Left hindlimb (tissue), 1 donor: ENCODE measurements at regions not wholly inside any gene's neighbourhood (a gene's known extent, or its start where the extent isn't known, plus 50 kb on each side); places are given as distances from the start of the nearest gene placed in this dataset.
"Not testable (repeated sequence)": the region's sequence is repeated elsewhere in the genome, so short reads cannot be mapped to it uniquely, and the experiment has no call there.

Source experiments
- DNase-seq: peaks from one replicate; pipeline ENCODE4 v3.0.0-alpha.2; 2018

DNA sequence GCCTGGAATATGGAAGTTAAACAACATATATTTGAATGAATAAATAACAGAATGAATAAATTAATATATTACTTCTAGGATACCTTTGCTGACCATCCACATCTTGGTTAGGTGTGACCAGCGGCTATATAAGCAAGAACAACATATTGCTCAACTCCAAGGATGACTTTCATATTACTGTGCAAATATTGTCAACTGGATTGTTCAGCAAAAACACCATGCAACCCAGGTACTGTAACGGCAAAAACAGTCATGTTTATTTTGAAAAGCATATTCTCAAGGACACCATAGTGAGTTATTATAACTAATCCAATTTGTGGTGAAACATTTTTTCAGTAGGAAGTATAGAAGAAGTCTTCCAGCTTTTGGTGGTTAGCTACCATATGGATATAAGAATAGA is 907.9 kb downstream of the IGSF11 start:
- DNase-seq: no peak

DNA sequence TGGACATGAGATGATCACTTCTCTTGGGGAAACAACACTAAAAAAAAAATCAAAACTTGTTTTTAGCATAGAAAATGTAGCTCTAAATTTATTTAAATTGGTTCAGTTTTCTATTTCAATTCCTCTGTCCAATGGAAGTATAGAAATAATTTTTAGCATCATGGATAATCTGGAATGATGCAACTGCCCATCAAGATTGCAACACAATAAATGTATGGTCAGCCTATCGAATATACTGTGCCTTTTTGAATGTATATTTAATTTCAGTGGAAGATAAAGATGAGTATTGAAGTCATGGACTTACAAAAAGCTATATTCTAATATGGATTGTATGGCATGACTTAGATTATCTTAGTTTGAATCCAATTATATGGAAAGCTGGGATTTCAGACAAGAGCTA is 906.7 kb downstream of the IGSF11 start:
- DNase-seq: no peak

DNA sequence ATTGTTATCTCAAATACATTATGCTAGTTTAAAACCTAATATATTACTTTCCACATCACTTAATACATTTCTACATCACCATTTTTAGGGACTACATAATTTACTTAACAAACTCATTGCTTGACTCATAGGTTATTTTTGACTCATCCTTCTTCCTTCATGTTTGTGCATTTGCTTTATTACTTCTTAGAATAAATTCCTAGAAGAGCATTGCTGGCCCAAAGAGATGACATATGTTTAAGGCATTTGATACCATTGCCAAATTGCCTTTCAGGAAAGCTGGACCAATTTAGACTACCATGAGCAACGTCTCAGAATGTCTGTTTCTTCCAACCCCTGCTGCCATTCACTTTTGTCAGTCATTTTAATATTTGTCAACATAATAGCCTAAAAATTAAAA is 905.8 kb downstream of the IGSF11 start:
- DNase-seq: no peak

DNA sequence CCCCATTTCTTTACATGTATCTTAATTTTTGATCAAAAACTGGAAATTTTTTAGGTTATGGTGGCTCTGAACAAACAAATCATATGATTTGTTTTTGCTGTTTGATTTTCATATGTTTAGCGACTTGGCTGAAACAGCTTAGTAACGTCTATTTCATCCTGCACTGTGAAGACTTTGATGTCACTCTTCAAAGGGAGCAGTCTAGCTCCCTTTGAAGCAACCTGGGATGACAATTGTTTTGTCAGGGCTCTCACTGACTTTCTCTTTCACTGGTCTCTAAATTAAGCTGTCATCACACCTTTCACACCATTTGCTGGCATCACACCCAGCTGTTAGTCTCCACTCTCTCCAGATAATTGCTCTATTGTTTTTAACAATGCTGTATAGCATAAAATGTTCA is 896.9 kb downstream of the IGSF11 start:
- DNase-seq: no peak

DNA sequence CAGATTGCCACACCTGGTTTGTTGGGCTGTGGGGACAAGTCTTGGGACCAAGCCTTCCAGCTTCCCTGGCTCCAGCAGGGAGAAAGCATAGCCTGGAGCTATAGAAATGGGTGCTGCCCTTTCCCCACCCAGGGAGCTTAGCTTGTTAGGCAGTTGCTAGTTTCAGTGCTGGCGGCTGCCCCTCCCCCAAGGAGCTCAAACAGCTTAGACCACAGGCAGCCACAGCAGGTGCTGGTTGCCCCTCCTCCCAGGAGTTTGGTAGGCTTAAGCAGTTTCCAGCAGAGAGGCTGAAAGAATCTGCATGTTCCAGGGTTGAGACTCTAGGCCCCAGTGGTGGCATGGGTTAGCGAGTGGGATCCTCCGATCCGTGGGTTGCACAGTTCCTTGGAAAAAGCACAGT is 889.7 kb downstream of the IGSF11 start:
- DNase-seq: no peak

DNA sequence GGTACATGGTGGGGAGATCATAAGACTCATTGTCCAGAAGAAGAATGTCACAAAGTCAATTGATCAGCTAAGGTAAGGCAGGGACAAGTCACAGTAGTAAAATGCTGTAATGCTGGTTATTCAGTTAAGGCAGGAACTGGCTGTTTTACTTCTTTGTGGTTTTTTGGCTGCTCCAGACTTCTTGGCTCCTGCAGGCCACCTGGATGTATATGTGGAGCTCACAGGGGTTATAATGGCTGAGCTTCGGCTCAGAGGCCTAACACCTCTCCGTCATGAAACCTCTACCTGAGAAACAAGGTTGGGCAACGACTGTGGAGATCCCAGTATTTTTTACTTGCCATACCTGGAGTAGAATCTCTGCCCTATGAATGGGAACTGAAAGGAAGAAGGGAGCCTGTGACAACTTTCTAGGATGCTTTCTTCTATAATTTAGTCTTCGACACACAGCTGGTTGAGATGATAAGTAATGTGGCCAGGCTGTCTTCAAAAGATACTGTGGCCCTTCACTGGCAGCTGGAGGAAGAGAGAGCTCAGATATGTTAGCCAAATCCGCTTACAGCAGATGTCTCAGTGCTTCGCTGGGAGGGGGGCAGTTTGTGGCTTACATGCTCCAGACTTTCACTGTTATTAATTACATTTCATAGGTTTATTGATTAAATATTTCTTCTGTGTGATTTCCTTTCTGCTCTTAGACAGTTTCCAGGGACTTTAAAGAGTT is 887.8 kb downstream of the IGSF11 start:
- DNase-seq: no peak

DNA sequence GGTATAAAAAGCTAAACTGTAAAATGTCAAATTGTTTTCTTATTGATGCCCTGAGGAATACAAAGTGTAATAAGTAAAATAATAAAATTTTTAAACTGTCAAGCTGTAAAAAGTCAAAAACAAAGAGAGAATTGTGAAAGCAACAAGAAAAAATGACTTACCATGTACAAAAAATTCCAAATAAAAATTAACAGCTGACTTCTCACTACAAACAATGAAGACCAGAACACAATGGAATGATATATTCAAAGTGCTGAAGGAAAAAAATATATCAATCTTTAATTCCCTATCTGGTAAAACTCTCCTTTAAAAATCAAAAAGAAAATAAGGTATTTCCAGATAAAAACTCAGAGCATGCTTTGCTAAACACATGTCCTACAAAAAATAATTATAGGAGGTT is 883.5 kb downstream of the IGSF11 start:
- DNase-seq: no peak

DNA sequence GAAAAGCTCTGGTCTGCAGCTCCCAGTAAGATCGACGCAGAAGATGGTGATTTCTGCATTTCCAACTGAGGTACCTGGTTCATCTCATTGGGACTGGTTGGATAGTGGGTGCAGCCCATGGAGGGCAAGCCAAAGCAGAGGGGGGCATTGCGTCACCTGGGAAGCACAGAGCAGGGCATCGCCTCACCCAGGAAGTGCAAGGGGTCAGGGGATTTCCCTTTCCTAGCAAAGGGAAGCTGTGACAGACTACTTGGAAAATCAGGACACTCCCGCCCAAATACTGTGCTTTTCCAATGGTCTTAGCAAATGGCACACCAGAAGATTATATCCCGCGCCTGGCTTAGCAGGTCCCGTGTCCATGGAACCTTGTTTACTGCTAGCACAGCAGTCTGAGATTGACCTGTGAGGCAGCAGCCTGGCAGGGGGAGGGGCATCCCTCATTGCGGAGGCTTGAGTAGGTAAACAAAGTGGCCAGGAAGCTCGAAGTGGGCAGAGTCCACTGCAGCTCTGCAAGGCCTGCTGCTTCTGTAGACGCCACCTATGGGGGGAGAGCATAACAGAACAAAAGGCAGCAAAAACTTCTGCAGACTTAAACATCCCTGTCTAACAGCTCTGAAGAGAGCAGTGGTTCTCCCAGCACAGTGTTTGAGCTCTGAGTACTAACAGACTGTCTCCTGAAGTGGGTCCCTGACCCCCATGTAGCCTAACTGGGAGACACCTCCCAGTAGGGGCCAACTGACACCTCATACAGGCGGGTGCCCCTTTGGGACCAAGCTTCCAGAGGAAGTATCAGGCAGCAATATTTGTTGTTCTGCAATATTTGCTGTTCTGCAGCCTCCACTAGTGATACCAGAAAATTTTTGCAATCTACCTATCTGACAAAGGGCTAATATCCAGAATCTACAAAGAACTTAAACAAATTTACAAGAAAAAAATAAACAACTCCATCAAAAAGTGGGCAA is 871.7 kb downstream of the IGSF11 start:
- not testable (repeated sequence) for DNase-seq

DNA sequence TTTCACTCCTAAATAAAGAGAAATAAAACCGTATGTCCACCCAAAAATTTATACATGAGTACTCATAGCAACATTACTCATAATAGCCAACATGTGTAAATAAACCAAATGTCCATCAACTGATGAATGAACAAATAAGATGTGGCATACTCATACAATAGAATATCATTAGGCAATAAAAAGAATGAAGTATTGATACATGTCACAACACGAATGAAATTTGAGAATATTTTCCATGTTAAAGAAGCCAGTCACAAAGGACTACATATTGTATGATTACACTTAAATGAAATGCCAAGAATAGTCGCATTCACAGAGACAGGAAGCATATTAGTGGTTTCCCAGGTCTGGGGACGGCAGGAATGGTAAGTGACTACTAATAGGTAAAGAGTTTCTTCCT is 869.2 kb downstream of the IGSF11 start:
- DNase-seq: no peak

DNA sequence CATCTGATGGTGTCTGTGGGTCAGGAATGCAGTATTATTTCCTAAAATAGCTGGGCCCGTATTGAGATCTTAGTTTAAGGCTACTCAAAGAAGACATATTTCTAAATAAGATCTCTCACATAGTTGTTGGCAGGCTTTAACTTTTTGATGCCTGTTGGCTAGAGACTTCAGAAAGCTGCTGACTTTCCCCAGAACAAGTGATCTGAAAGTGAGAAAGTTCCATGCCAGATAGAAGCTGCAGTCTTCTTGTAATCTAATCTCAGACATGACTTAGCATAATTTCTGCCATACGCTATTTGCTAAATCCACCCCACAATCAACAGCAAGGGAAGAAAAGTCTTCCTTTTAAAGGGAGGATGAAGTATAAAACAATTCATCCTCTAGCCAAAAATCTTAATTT is 867.1 kb downstream of the IGSF11 start:
- DNase-seq: no peak

DNA sequence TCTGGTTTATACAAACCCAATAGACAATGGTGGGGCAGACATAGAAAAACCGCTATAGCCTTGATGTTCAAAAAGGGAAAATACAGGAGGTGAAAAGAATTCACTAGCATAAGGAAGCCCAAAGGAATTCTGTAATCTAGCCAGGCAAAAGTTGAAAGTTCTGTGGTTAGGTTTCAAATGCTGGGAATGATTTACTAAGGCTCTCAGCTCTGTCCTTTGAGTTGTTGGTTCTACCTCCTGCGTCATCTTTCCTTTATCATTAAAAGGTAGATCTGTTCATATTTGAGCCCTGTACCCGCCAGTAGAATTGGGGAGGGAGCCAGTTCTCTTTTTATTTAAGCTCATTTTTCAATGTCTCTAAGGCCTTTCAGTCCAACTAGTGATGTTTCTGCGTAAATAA is 866.5 kb downstream of the IGSF11 start:
- no peak for DNase-seq

DNA sequence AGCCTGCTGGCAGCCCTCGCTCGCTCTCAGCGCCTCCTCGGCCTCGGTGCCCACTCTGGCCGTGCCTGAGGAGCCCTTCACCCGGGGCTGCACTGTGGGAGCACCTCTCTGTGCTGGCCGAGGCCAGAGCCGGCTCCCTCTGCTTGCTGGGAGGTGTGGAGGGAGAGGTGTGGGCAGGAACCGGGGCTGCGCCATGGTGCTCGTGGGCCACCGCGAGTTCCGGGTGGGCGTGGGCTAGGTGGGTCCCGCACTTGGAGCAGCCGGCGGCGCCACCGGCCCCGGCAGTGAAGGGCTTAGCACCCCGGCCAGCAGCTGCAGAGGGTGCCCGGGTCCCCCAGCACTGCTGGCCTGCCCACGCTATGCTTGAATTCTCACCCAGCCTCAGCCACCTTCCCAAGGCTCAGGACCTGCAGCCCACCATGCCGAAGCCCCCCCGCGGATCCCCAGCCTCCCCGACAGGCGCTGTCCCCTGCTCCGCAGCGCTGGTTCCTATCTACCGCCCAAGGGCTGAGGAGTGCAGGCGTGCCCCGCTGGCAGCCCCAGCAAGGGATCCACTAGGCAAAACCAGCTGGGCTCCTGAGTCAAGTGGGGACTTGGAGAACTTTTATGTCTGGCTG is 863.3 kb downstream of the IGSF11 start:
- DNase-seq: no peak

DNA sequence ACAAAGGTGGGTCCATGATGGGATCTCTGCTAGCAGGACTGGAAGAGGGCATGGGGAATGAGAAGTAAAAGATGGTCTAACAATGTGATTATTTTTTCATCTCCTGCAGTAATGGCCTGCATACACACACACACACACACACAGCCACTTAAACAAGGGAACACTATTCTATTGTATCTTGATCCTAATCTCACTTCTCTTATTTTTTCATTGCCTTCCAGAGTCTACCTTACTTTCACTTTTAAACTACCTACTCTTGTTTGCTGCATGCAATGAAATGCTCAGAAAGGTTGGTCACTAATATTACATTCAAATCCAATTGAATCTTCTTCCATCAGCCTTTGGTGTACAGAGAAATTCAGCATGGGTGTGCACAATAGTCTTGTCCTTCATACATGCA is 853.8 kb downstream of the IGSF11 start:
- no peak for DNase-seq

DNA sequence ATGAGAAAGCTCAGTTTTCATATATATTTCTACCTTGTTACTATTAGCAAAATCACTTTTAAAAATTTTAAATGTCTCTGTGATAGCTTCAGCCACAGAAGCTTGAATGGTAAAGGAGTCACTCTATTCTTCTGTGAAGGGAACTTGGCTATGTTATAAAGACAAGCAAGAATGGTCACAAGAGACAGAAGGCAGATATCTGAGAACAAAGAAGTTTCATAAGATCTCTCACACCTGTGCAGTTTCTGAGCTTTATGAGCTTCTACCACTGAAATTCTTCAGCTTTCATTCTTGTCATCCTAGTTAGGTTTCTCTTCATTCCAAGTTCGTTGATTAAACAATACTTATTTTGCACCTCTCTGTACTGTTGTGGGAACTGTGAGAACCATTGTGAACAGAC is 853.4 kb downstream of the IGSF11 start:
- DNase-seq: no peak

DNA sequence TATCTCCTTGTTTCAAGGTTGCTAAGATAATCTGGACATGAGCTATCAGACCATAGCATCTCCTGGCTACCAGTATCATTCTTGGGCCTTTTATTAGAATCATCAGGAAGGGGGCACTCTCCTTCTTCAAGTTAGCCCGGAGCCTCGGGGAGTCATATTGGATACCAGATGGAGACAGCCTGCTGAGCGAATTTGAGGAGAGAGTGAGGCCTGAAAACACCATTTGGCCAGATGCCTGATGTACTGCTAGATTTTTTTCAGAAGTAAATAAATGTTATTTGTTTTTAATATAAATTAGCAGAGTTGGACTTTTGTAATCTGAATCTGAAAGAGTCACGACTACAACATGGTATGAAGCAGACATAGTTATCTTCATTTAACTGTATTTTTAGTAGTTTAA is 848.6 kb downstream of the IGSF11 start:
- DNase-seq: no peak

DNA sequence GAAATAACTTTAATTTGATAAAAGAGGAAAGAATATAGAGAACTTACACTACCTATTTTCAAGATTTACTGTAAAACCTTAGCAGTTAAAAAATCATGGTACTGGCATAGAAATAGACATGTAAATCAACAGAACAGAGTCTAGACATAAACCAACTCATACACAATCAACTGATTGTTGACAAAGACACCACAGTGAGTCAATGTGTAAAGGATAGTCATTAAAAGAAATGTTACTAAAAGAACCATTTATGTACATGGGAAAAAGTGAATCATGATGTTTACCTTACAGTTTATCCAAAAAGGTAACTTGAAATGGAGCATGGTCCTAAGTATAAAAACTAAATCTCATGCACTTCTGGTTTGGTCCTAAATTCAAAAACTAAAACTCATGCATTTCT is 847.4 kb downstream of the IGSF11 start:
- no peak for DNase-seq

DNA sequence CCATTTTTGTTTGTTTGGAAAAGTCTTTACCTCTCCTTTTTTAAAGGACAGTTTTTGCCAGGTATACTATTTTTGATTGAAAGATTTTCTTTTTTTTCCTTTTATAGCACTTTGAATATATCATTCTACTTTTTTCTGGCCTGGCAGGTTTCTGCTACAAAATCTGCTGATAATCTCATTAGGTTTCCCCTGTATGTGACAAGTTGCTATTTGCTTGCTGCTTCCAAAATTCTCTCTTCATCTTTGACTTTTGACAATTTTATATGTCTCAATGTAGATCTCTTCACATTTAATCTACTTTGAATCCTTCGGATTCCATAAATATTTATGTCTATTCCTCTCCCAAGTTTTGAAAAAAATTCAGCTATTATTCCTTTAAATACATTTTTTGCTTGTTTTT is 838.5 kb downstream of the IGSF11 start:
- no peak for DNase-seq

DNA sequence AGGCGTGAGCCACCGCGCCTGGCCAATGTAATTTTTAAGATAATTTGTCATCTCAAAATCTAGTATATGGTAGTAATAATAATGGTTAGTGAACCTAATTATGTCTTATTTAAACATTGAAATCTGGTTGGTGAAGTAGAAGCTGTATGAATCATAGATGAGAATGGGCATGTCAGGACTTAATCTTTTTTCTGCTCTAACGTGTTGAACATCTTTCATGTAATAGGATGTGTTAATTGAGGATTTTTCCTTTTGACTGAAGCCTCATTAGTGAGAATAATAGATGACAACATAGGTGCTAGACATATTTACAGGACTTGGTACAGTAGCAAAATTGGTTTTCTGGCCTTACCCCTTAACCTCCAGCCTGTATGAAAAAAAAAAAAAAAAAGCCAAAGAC is 835.6 kb downstream of the IGSF11 start:
- DNase-seq: no peak

DNA sequence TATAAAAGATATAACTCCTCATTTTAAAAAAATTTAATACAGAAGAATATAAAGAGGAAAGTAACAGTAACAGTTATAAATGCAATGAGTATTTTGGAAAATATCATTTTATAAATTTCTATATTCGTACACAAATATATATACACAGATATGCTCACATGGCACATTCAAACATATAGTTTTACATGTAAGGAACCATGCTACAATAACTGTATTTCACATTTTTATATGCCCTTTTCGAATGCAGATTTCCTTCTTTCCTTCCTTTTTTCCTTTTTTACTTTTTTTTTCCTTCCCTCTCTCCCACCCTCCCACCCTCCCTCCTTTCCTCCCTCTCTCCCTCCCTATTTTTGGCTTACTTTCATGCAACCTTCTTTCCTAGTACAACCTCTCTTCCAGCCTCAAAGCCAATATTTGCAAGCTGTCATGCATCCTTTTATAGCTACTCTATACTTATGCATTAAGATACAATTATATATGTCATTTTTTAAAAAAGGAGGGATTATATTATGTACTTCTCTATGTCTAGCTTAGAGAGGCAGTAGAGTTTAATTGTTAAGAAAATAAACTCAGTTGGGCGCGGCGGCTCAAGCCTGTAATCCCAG is 830.5 kb downstream of the IGSF11 start:
- DNase-seq: no peak

DNA sequence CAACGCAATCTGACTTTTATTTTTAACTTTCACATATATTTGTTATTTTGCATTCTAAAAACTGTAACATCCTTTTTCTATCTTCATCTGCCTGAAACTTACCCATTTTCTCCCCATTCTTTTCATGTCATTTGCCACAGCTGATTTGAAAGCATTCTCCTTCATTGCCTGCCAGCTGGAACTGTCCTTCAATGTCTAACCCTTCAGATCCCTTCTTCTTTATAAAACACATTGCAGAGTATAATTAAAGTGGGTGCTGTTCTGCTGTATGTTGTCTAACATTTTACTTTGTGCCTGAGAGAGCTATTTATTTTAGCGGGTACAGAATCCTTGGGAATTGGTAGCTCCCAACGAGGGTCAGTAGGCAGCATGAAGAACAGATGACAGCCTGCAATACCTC is 827.4 kb downstream of the IGSF11 start:
- no peak for DNase-seq

DNA sequence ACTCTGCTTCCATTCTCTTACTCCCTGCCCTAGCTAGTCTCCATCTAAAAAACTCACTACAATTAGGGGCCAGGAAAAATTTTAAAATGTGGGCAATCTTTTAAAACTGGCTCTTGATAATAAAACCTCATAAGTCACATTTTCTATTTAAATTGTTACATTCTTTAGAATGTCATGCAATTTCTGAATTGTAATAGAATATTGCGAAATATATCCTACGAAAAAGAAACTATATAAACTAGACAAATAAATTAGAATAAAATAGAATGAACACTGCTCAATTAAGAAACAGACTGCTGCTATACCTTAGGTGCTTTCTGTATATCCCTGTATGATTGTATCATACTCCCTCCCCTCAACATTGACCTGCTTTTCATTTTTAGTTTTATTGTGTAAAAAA is 826.0 kb downstream of the IGSF11 start:
- no peak for DNase-seq

DNA sequence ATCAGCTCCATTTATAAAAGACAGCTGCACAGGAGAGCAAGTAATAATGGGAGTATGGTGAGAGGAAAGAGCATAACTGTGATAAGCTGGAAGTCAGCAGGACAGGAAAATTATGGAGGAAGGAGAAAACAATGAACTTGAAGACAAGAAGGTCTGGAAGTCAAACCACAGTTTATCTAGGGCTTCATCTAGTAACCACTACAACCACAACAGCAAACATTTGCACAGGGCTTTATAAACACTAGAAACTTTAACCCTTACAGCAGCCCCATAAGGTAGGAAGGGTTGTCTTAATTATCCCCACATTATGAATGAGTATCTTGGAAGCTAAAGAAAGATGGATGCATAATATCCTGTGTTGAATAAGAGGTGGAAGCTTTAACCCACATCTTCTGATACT is 820.8 kb downstream of the IGSF11 start:
- DNase-seq: no peak

DNA sequence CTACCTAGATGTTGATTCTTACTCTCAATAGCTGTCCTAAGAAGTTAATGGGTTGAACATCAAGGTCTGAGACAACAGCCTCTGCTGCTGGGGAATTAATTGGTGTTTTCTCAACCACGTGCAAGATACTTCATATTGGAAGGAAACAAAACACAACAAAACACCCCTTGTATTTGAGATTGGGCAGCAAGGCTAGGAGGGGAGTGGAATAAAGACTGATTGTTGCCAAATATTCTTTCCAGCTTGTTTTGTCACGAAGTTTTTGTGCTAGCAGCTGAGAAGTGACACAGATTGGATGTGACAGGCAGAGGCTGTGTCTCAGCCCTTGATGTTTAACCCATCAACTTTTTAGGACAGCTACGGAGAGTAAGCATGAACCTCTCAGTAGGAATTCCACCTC is 808.4 kb downstream of the IGSF11 start:
- no peak for DNase-seq

DNA sequence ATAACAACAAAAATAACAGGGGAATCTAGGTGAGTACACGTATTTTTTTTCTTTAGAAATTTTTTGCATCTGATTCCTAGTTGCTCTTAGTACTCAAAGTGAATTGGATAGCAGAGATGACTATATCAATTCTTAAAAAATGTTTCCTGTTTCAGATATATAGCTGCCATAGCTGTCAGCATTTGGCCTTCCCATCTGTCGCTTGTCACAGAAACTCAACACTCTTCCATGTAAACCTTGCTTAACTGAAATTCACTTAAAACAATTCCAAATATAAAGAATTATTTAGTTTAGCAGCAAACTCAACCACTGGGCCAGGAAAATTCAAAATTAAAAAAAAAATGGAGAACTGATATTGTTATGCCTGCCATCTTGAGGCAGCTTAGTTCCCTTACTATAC is 807.5 kb downstream of the IGSF11 start:
- DNase-seq: no peak
